ENCODE measurements at regions not wholly inside any gene's neighbourhood (a gene's known extent, or its start where the extent isn't known, plus 50 kb on each side); places are given as distances from the start of the nearest gene placed in this dataset.

DNA sequence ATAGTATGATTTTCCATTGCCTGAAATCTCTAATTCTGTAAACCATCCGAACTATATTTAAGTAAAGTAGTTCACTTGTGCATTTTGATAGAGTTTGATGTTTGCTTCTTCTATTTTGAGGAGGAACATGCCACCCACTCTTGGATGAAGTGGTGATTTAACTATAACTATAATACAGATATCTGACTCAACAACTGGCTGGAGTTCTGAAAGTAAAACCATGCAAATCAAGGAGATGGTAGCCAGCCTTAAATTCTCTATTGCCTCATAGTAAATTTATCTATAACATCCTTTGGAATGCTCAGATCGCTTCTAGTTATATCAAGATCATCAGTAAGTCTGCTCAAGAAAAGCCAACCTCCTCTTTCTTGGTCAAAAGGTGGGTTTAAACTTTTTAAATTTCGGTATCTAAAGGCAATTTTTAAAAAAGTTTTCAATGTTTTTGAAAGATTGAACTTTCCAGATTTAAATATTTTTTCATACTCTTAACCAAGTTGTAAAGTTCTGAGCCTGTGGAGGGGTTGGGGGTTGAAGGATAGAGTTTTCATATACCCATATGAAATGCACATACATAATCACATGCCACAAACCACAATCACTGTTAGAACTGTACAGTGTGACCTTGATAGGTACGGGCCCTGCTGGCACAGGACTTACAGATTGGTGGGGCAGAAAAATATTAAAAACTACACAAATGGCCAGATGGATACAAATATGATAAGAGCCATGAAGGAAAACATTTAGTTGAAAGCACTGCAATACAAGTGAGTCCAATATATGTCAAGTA lies 90.5 kb upstream of the RFC3 start:
- POLR2A ChIA-PET = no interaction called here
- TF ChIP-seq, protein P1, sequence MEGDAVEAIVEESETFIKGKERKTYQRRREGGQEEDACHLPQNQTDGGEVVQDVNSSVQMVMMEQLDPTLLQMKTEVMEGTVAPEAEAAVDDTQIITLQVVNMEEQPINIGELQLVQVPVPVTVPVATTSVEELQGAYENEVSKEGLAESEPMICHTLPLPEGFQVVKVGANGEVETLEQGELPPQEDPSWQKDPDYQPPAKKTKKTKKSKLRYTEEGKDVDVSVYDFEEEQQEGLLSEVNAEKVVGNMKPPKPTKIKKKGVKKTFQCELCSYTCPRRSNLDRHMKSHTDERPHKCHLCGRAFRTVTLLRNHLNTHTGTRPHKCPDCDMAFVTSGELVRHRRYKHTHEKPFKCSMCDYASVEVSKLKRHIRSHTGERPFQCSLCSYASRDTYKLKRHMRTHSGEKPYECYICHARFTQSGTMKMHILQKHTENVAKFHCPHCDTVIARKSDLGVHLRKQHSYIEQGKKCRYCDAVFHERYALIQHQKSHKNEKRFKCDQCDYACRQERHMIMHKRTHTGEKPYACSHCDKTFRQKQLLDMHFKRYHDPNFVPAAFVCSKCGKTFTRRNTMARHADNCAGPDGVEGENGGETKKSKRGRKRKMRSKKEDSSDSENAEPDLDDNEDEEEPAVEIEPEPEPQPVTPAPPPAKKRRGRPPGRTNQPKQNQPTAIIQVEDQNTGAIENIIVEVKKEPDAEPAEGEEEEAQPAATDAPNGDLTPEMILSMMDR (IDR thresholded peaks at IDR 0.05; ENCODE audit: low read depth, low read length) = no peak
- H3K27me3 ChIP-seq (ENCODE audit: control insufficient read depth, insufficient read depth, low read length) = peaks cover 2% of the 10 kb centered on the region

DNA sequence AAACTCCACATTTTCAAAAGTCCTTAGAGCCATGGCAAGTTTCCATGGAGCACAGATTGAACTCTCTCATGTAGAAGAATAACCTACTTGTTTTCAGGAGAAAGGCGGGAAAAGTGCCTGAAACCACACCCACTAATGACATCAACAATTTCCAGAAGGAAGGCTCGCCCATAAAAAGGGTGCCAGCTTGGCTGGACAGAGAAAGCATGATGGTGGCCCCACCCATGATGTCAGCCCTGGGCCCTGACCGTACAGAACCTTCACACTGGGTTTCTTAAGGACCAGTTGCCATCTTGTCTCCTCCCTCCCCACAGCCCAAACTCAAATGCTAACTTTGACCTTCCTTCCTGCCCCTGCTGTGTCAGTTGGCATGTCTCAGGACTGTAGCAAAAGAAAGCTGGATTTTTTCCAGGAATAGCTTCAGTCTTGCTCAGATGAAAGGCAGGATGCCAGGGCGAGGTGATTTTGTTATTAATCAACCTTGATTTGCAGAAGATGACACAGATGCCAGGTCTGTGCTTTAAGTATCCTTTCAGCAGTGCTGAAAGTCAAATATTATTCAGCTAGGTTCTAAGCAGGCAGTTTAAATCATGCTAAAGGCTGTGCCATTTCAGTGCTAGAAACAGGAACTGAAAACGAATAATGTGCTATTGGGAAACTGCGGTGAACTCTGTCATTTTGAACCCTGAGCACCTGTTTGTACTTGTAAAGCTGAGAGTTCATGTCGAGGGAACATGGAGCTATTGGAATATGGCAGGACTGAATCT lies 89.5 kb upstream of the RFC3 start:
- no peak for DNase-seq (ENCODE audit: low read depth, low spot score)
- TF ChIP-seq, protein P1 (IDR thresholded peaks at IDR 0.05; ENCODE audit: low read depth, low read length) = no peak
- CTCF ChIA-PET = no interaction called here

More for the DNA sequence above, 90.5 kb upstream of the RFC3 start:
- Histone ChIP-seq H3K4me3 (ENCODE audit: low read depth, low read length) (no peak overlapping the region), H3K9me3 (ENCODE audit: control insufficient read depth, insufficient read depth, low read length) (no peaks in the 10 kb centered on the region), H3K27ac (ENCODE audit: low read depth, low read length) (no peak overlapping the region)
- no peak for DNase-seq (ENCODE audit: low read depth, low spot score)
- CTCF ChIA-PET = no interaction called here

GRCh38 chr13:33730147-33730546 lies 87.8 kb upstream of the RFC3 start:
- POLR2A ChIA-PET = no interaction called here
- no peak for DNase-seq (ENCODE audit: low read depth, low spot score)
- CTCF ChIA-PET = no interaction called here
- Histone ChIP-seq H3K27ac (ENCODE audit: low read depth, low read length) (no peak overlapping the region), H3K27me3 (ENCODE audit: control insufficient read depth, insufficient read depth, low read length) (peaks cover 2% of the 10 kb centered on the region), H3K9me3 (ENCODE audit: control insufficient read depth, insufficient read depth, low read length) (no peaks in the 10 kb centered on the region), H3K4me3 (ENCODE audit: low read depth, low read length) (no peak overlapping the region)
- TF ChIP-seq, protein P1 (IDR thresholded peaks at IDR 0.05; ENCODE audit: low read depth, low read length) = no peak

More for the DNA sequence above, 89.5 kb upstream of the RFC3 start:
- POLR2A ChIA-PET = no interaction called here
- peaks cover 2% of the 10 kb centered on the region for H3K27me3 ChIP-seq (ENCODE audit: control insufficient read depth, insufficient read depth, low read length)
- H3K4me3 ChIP-seq (ENCODE audit: low read depth, low read length) = no peak overlapping the region
- H3K9me3 ChIP-seq (ENCODE audit: control insufficient read depth, insufficient read depth, low read length) = no peaks in the 10 kb centered on the region
- H3K27ac ChIP-seq (ENCODE audit: low read depth, low read length) = no peak overlapping the region

DNA sequence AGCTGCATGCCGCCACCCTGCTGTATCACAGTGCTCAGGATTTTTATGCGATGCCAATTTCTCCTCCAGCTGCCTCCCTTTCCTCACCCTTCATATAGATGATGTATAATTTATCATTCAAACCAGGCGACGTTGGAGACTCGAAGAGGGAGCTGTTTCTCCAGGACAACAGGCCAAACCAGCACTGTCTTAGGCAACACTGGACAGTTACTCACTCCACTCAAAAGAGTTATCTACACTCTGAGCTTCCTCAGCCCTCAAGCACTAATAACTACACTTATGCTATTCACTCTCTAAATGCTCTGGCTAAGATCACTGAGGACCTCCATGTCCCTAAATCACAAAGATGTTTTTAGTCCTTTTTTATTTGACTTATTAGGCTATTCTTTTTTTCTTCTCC lies 87.3 kb upstream of the RFC3 start:
- CTCF ChIA-PET = no interaction called here
- POLR2A ChIA-PET = no interaction called here
- H3K27me3 ChIP-seq (ENCODE audit: control insufficient read depth, insufficient read depth, low read length) = peaks cover 5% of the 10 kb centered on the region
- no peak overlapping the region for H3K4me3 ChIP-seq (ENCODE audit: low read depth, low read length)
- TF ChIP-seq, protein P1 (IDR thresholded peaks at IDR 0.05; ENCODE audit: low read depth, low read length) = no peak
- H3K27ac ChIP-seq (ENCODE audit: low read depth, low read length) = no peak overlapping the region
- no peak for DNase-seq (ENCODE audit: low read depth, low spot score)
- H3K9me3 ChIP-seq (ENCODE audit: control insufficient read depth, insufficient read depth, low read length) = no peaks in the 10 kb centered on the region

DNA sequence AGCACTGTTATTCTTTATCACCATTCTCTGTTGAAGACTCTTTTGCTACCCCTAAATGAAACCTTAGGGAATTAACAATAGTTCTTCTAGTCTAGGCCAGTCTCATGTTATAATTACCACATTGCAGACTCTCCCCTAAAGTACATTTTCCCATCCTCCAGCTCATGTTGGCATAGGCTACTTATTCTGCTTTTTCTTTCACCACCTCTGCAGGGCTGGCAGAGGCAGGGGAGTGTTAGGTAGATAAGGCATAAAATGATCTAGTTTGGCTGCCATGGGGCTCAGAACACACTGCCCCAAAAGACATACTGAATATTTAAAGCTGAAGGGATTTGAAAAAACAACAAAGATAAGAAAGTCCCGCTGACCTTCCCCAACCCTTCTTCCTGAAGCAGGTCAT lies 82.7 kb upstream of the RFC3 start:
- H3K4me3 ChIP-seq (ENCODE audit: low read depth, low read length) = no peak overlapping the region
- no peak overlapping the region for H3K27ac ChIP-seq (ENCODE audit: low read depth, low read length)
- ChIA-PET CTCF (interaction anchor here (2.5 kb wide), 1 partner anchor 11 kb away, joined by 11 read pairs; no protein-coding TSS in a partner anchor), POLR2A (no interaction called here)
- H3K27me3 ChIP-seq (ENCODE audit: control insufficient read depth, insufficient read depth, low read length) = peaks cover 5% of the 10 kb centered on the region
- no peak for DNase-seq (ENCODE audit: low read depth, low spot score)
- H3K9me3 ChIP-seq (ENCODE audit: control insufficient read depth, insufficient read depth, low read length) = no peaks in the 10 kb centered on the region
- TF ChIP-seq, protein P1 (IDR thresholded peaks at IDR 0.05; ENCODE audit: low read depth, low read length) = no peak

Measured in AG04450 (cell line).